Adrenal gland (tissue), 9 donors: ENCODE measurements at regions not wholly inside any gene's neighbourhood (a gene's known extent, or its start where the extent isn't known, plus 50 kb on each side); places are given as distances from the start of the nearest gene placed in this dataset.

ENCODE experiments used
- DNase-seq, 7 donors: peaks; one replicate each; pipeline ENCODE4 v3.0.0-alpha.2; 2019 to 2020
- H3K27ac ChIP-seq, 5 donors: fragments of 200-600 bp; sonication (generic) in 4 of 5; 1 replicate in 3 of 5; 2 replicates in 2 of 5; pipeline versions ENCODE4 v1.5.1 to v1.8.0; 2016 to 2020; ENCODE audit warnings: mild to moderate bottlenecking in 1 of 5
- H3K27me3 ChIP-seq: fragments of 200-600 bp; 2 replicates; pipeline ENCODE4 v1.8.0; 2021
- H3K36me3 ChIP-seq, 2 donors: fragments of 200-600 bp; replicated peaks in 1 of 2; 1 replicate in 1 of 2; 2 replicates in 1 of 2; pipeline versions ENCODE4 v1.5.1 to v1.8.0; 2018 to 2022
- H3K4me1 ChIP-seq, 2 donors: fragments of 200-600 bp; replicated peaks in 1 of 2; 1 replicate in 1 of 2; 2 replicates in 1 of 2; pipeline versions ENCODE4 v1.5.1 to v1.8.0; 2018 to 2021
- H3K4me3 ChIP-seq, 4 donors: fragments of 200-600 bp; sonication (generic) in 3 of 4; one replicate each; pipeline ENCODE4 v1.5.1; 2016 to 2018
- H3K9me3 ChIP-seq, 3 donors: fragments of 200-600 bp; sonication (generic) in 1 of 3; replicated peaks in 1 of 3; 1 replicate in 2 of 3; 2 replicates in 1 of 3; pipeline versions ENCODE4 v1.5.1 to v1.8.0; 2016 to 2021
- POLR2A ChIP-seq, 2 donors: fragments of 450-650 bp; IDR thresholded peaks; one replicate each; pipeline ENCODE4 v1.6.1; 2017; ENCODE audit warnings: antibody characterized with exemption in 2 of 2, mild to moderate bottlenecking in 2 of 2, moderate library complexity in 1 of 2
- whole genome bisulfite sequencing, 4 donors: extraction: QIAGEN DNeasy Blood & Tissue Kit in 2 of 4; methylation state at CpG; one replicate each; pipeline versions ENCODE4 v1.1.5 to v1.1.7; 2013 to 2017; 5-methylcytosine and 5-hydroxymethylcytosine counted together
- intact Hi-C, 2 donors: fragments of 100-400 bp; cut with DNase I; formaldehyde crosslinking; loops; one replicate each; pipeline versions ENCODE4 v1.14.1 to v1.15.0; 2022 to 2023
- TF ChIP-seq, protein P1 (sequence below), 6 experiments: fragments of 450-650 bp in 4 of 6; fragments of 200-600 bp in 2 of 6; sonication (generic) in 1 of 6; IDR thresholded peaks; 1 replicate in 5 of 6; 2 replicates in 1 of 6; pipeline versions ENCODE4 v1.5.1 to v1.8.0; 2016 to 2021; ENCODE audit warnings: antibody characterized with exemption in 6 of 6, mild to moderate bottlenecking in 2 of 6, moderate library complexity in 1 of 6
- donor health status: healthy with polysubstance abuse.
- donor health status: Bipolar disorder and iron deficiency.
- donor health status: DM: yes; HTN: yes; CAD: no.
- donor health status: DM: no; HTN: no; CAD: no.
- donor health status: DM: no; HTN: no; CAD: no.

DNA sequence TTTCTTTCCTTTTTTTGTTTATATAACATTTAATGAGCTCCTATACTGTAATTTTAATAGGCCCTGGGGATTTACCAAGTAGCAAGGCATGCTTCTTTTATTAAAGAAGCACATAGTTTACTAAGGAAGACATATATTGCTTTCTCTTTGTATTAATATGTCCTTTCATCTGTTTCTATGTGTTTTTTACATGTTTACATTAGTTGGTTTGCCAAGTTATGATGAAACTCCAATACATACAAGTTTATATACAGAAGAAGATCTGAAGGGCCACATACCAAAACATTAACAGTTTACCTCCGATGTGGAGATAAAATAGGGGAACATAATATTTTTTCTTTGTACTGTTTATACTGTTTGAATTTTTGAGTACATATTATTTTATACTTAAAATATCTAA is 100.9 kb downstream of the LACC1 start:
- H3K36me3 ChIP-seq: no peaks in the 10 kb centered on the region
- intact Hi-C loops: no loop called here
- no peak overlapping the region for H3K4me3 ChIP-seq
- TF ChIP-seq, protein P1, sequence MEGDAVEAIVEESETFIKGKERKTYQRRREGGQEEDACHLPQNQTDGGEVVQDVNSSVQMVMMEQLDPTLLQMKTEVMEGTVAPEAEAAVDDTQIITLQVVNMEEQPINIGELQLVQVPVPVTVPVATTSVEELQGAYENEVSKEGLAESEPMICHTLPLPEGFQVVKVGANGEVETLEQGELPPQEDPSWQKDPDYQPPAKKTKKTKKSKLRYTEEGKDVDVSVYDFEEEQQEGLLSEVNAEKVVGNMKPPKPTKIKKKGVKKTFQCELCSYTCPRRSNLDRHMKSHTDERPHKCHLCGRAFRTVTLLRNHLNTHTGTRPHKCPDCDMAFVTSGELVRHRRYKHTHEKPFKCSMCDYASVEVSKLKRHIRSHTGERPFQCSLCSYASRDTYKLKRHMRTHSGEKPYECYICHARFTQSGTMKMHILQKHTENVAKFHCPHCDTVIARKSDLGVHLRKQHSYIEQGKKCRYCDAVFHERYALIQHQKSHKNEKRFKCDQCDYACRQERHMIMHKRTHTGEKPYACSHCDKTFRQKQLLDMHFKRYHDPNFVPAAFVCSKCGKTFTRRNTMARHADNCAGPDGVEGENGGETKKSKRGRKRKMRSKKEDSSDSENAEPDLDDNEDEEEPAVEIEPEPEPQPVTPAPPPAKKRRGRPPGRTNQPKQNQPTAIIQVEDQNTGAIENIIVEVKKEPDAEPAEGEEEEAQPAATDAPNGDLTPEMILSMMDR (IDR thresholded peaks at IDR 0.05): no peak
- TF ChIP-seq POLR2A (IDR thresholded peaks at IDR 0.05): no peak
- no peak for DNase-seq
- no peaks in the 10 kb centered on the region for H3K9me3 ChIP-seq
- WGBS, 4 donors: 75 to 88% (median 83%) methylated on average over 1 of the region's 1 CpG
- H3K27me3 ChIP-seq: no peaks in the 10 kb centered on the region
- no peak overlapping the region for H3K27ac ChIP-seq
- H3K4me1 ChIP-seq: peaks cover 0 to 2% of the 10 kb centered on the region in 2 donors

DNA sequence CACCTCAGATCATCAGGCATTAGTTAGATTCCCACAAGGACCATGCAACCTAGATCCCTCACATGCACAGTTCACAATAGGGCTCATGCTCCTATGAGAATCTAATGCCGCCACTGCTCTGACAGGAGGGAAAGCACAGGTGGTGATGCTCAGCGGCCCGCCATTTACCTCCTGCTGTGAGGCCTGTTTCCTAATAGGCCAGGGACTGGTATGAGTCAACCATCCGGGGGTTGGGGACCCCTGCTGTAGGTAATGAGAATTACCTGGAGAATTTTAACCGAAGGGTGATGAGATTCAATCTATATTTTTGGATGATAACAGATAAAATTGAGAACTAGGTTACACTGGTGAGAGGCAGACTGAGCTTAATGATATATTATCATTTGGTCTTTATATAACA is 101.4 kb downstream of the LACC1 start:
- Histone ChIP-seq H3K27ac (no peak overlapping the region), H3K4me1 (peaks cover 0 to 4% of the 10 kb centered on the region in 2 donors), H3K27me3 (no peaks in the 10 kb centered on the region), H3K9me3 (no peaks in the 10 kb centered on the region), H3K36me3 (no peaks in the 10 kb centered on the region), H3K4me3 (no peak overlapping the region)
- intact Hi-C loops: no loop called here
- 92 to 95% (median 94%) methylated on average over 5 of the region's 5 CpGs for WGBS, 4 donors
- DNase-seq: no peak
- TF ChIP-seq POLR2A (IDR thresholded peaks at IDR 0.05): no peak

DNA sequence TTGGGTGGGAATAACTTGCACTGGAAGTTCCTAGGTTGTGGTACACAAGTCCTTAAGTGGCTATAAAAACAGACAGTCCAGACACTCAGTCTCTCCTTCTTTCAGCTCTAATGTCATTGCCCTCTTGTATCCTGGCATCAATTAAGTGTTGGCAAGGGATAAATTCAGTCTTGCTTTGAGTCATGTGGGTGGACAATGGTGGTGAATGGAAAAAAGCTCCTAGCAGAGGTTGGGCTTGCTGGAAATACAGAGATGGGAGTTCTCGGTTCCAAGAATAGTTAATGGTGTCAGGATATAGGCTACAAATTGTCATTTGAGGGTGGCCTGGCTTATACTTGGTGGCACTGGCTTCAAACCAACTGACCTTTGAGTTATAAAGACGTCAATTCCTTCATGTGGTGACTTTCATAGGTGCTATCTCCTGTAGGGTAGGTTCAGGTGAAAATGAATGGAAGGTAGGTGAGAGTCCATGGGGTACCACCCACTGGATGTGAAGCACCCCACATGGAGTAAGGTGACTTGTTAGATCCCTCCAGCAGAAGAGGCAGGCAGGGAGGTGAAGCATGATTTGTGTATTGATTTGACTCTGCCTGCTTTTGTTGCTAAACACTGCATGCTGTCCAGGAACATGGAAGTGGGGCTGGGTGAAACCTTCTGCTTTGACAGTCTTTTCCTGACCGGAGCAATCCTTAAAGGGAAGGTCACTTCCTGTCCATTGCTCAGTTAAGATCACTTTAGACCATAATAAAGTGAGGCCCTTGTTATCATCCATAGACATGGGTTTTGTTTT is 102.0 kb downstream of the LACC1 start:
- intact Hi-C loops: no loop called here
- Histone ChIP-seq H3K27ac (no peak overlapping the region), H3K9me3 (no peaks in the 10 kb centered on the region)

DNA sequence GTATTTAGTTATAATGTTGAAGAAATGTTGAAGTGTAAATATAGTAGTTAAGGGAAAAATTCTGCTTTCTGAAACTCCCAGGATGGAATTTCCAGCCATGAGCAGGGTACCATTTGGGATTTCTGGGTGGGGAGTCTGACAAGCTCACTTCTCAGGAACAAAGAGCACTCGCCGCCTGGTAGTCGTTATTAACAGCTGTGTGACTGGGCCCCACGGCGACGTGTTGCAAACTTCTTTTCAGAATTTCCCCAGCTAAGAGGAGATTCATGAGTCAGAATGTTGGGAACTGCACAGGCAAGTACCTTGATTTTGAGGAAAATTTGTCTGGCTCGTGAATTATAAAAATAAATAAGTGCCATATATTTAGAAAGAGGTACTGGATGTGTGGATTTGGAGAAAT is 103.7 kb downstream of the LACC1 start:
- H3K9me3 ChIP-seq: no peaks in the 10 kb centered on the region
- intact Hi-C loops: no loop called here
- TF ChIP-seq, protein P1 (IDR thresholded peaks at IDR 0.05): no peak
- no peak for TF ChIP-seq POLR2A (IDR thresholded peaks at IDR 0.05)
- WGBS, 4 donors: 78 to 88% (median 86%) methylated on average over 7 of the region's 7 CpGs
- H3K36me3 ChIP-seq: no peaks in the 10 kb centered on the region
- no peak for DNase-seq
- peaks cover 0 to 4% of the 10 kb centered on the region in 2 donors for H3K4me1 ChIP-seq
- H3K27ac ChIP-seq: no peak overlapping the region
- H3K27me3 ChIP-seq: no peaks in the 10 kb centered on the region
- H3K4me3 ChIP-seq: no peak overlapping the region

More for the DNA sequence above, 102.0 kb downstream of the LACC1 start:
- H3K4me1 ChIP-seq: peaks cover 0 to 4% of the 10 kb centered on the region in 2 donors
- WGBS, 4 donors: 76 to 92% (median 83%) methylated on average over 3 of the region's 3 CpGs
- no peak overlapping the region for H3K4me3 ChIP-seq
- DNase-seq: no peak
- no peaks in the 10 kb centered on the region for H3K27me3 ChIP-seq
- TF ChIP-seq, protein P1 (IDR thresholded peaks at IDR 0.05): no peak
- TF ChIP-seq POLR2A (IDR thresholded peaks at IDR 0.05): no peak
- no peaks in the 10 kb centered on the region for H3K36me3 ChIP-seq

DNA sequence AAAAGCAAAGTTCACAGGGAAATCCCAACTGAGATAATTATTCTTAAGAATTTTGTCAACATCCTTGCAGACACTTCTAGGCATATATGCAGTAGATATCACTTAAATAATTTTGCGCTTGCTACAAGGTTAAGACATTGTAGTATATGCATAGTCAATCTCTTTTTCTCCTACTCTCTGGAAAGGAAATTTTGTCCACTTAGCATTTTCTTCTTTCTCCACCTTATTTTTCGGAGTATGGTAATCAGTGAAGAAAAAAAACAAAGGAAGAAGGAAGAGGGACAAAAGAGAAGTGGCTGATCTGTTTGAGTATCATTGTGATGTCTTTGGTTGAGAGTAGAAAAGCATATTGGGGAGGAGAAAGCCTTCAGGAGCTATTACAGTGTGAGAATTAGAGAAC is 104.6 kb downstream of the LACC1 start:
- 87 to 93% (median 90%) methylated on average over 2 of the region's 2 CpGs for WGBS, 4 donors
- Histone ChIP-seq H3K9me3 (no peaks in the 10 kb centered on the region), H3K27me3 (no peaks in the 10 kb centered on the region), H3K4me1 (peaks cover 0 to 4% of the 10 kb centered on the region in 2 donors), H3K27ac (no peak overlapping the region), H3K36me3 (no peaks in the 10 kb centered on the region), H3K4me3 (no peak overlapping the region)
- no peak for TF ChIP-seq POLR2A (IDR thresholded peaks at IDR 0.05)
- TF ChIP-seq, protein P1 (IDR thresholded peaks at IDR 0.05): no peak
- no peak for DNase-seq
- intact Hi-C loops: no loop called here
